IMR-90 (cell line): ENCODE measurements at regions not wholly inside any gene's neighbourhood (a gene's known extent, or its start where the extent isn't known, plus 50 kb on each side); places are given as distances from the start of the nearest gene placed in this dataset.

Experiments
- ATAC-seq: fragments of 200-7000 bp; cut with Tn5 transposase; 2 replicates; pipeline ENCODE4 v1.9.1; 2020; ENCODE audit warnings: low read depth, mild to moderate bottlenecking, moderate library complexity
- BruUV-seq: library from RNA; stranded (reverse); fragments of 400-500 nt; replicated peaks from 2 replicates; lab custom pipeline; 2021; lab: Mats Ljungman, UMichigan
- CTCF ChIA-PET: fragments of 300-600 bp; formaldehyde crosslinking; extraction: SDS; loops from one replicate; lab custom pipeline; 2021; ENCODE audit warnings: antibody characterized with exemption; lab: Yijun Ruan, JAX
- POLR2A ChIA-PET: fragments of 300-600 bp; sonication (Branson Sonifier 250); formaldehyde crosslinking; loops from one replicate; lab custom pipeline; 2022; ENCODE audit warnings: antibody characterized with exemption; ENCODE audit not compliant: unreplicated experiment; lab: Charles Lee
- DNase-seq: peaks from one replicate; pipeline ENCODE4 v3.0.0; 2013
- H2AFZ ChIP-seq: replicated peaks from 2 replicates; pipeline ENCODE3; 2013; ENCODE audit warnings: low read length, mild to moderate bottlenecking; ENCODE audit not compliant: poor library complexity
- H2AK5ac ChIP-seq: 2 replicates; pipeline ENCODE4 v1.6.1; 2013; ENCODE audit warnings: low read depth, low read length, inconsistent platforms
- H2AK9ac ChIP-seq: replicated peaks from 2 replicates; pipeline ENCODE3; 2013; ENCODE audit warnings: mild to moderate bottlenecking, low read depth, low read length, moderate library complexity; ENCODE audit not compliant: poor library complexity
- H2BK120ac ChIP-seq: 2 replicates; pipeline ENCODE4 v1.6.1; 2013; ENCODE audit warnings: low read depth, low read length, inconsistent platforms
- H2BK15ac ChIP-seq: 3 replicates; pipeline ENCODE4 v1.6.1; 2013; ENCODE audit warnings: low read depth, low read length, inconsistent platforms
- H2BK20ac ChIP-seq: 2 replicates; pipeline ENCODE4 v1.6.1; 2013; ENCODE audit warnings: low read depth, mild to moderate bottlenecking, inconsistent platforms, low read length, moderate library complexity
- H2BK5ac ChIP-seq: 2 replicates; pipeline ENCODE4 v1.6.1; 2013; ENCODE audit warnings: mild to moderate bottlenecking, low read depth, low read length, inconsistent platforms; ENCODE audit not compliant: poor library complexity, severe bottlenecking
- H3K14ac ChIP-seq: replicated peaks from 2 replicates; pipeline ENCODE4 v1.6.1; 2013; ENCODE audit warnings: low read depth, low read length, inconsistent platforms
- H3K18ac ChIP-seq: 2 replicates; pipeline ENCODE4 v1.6.1; 2013; ENCODE audit warnings: low read depth, low read length, control low read depth
- H3K23ac ChIP-seq: 2 replicates; pipeline ENCODE4 v1.6.1; 2013; ENCODE audit warnings: low read depth, low read length, inconsistent platforms
- H3K27ac ChIP-seq: 2 replicates; pipeline ENCODE4 v1.5.1; 2013; ENCODE audit warnings: mild to moderate bottlenecking, control low read depth, low read length; ENCODE audit not compliant: insufficient read depth
- H3K27me3 ChIP-seq: 2 replicates; pipeline ENCODE4 v1.6.1; 2013; ENCODE audit warnings: low read length; ENCODE audit not compliant: control insufficient read depth, insufficient read depth
- H3K36me3 ChIP-seq: 2 replicates; pipeline ENCODE4 v1.6.1; 2013; ENCODE audit warnings: low read length, mixed read lengths; ENCODE audit not compliant: control insufficient read depth, insufficient read depth
- H3K4ac ChIP-seq: 2 replicates; pipeline ENCODE4 v1.6.1; 2013; ENCODE audit warnings: low read depth, low read length, inconsistent platforms
- H3K4me1 ChIP-seq: 2 replicates; pipeline ENCODE4 v1.6.1; 2013; ENCODE audit warnings: low read length, mixed read lengths; ENCODE audit not compliant: control insufficient read depth, insufficient read depth
- H3K4me2 ChIP-seq: 2 replicates; pipeline ENCODE4 v1.6.1; 2013; ENCODE audit warnings: low read depth, mild to moderate bottlenecking, control low read depth, low read length, moderate library complexity
- H3K4me3 ChIP-seq: 2 replicates; pipeline ENCODE4 v1.5.1; 2013; ENCODE audit warnings: low read depth, mild to moderate bottlenecking, control low read depth, low read length, moderate library complexity; ENCODE audit not compliant: insufficient read depth
- H3K56ac ChIP-seq: 2 replicates; pipeline ENCODE4 v1.6.1; 2013; ENCODE audit warnings: low read length, inconsistent platforms; ENCODE audit not compliant: insufficient read depth; ENCODE audit errors: extremely low read depth
- H3K79me1 ChIP-seq, 2 experiments: 2 replicates each; pipeline ENCODE4 v1.6.1; 2013; ENCODE audit warnings: low read length in 2 of 2, inconsistent platforms in 1 of 2, low read depth in 1 of 2
- H3K9ac ChIP-seq: 2 replicates; pipeline ENCODE4 v1.6.1; 2013; ENCODE audit warnings: low read depth, low read length, control low read depth
- H3K9me1 ChIP-seq: 2 replicates; pipeline ENCODE4 v1.6.1; 2013; ENCODE audit warnings: low read length, inconsistent platforms; ENCODE audit not compliant: insufficient read depth
- H3K9me3 ChIP-seq: 2 replicates; pipeline ENCODE4 v1.6.1; 2013; ENCODE audit warnings: low read length; ENCODE audit not compliant: control insufficient read depth, insufficient read depth
- H4K20me1 ChIP-seq: 2 replicates; pipeline ENCODE4 v1.6.1; 2013; ENCODE audit warnings: low read length, inconsistent platforms; ENCODE audit not compliant: insufficient read depth
- H4K5ac ChIP-seq: 2 replicates; pipeline ENCODE4 v1.6.1; 2013; ENCODE audit warnings: mild to moderate bottlenecking, low read depth, low read length, control low read depth
- H4K8ac ChIP-seq, 2 experiments: 2 replicates each; pipeline ENCODE4 v1.6.1; 2013; ENCODE audit warnings: low read depth in 2 of 2, low read length in 2 of 2, control low read depth in 1 of 2, inconsistent platforms in 1 of 2
- H4K91ac ChIP-seq: 2 replicates; pipeline ENCODE4 v1.6.1; 2013; ENCODE audit warnings: low read depth, low read length, inconsistent platforms; ENCODE audit not compliant: insufficient read depth
- BHLHE40 ChIP-seq: fragments of 150-350 bp; IDR thresholded peaks from 2 replicates; pipeline ENCODE4 v1.6.1; 2016; ENCODE audit warnings: mild to moderate bottlenecking, low read depth, low read length
- CEBPB ChIP-seq: IDR thresholded peaks from 2 replicates; pipeline ENCODE4 v1.6.1; 2012; ENCODE audit warnings: low read depth, low read length, improper control_type of control experiment
- CHD1 ChIP-seq: IDR thresholded peaks from 2 replicates; pipeline ENCODE4 v1.6.1; 2012; ENCODE audit warnings: low read depth, low read length, improper control_type of control experiment
- ELK1 ChIP-seq: fragments of 150-350 bp; IDR thresholded peaks from 2 replicates; pipeline ENCODE4 v1.6.1; 2016; ENCODE audit warnings: low read depth, mild to moderate bottlenecking, low read length, moderate library complexity, borderline replicate concordance
- FOS ChIP-seq: fragments of 150-350 bp; IDR thresholded peaks from 2 replicates; pipeline ENCODE4 v1.6.1; 2016; ENCODE audit warnings: low read depth, low read length
- MAFK ChIP-seq: IDR thresholded peaks from 2 replicates; pipeline ENCODE4 v1.6.1; 2012; ENCODE audit warnings: low read depth, low read length, improper control_type of control experiment
- MAZ ChIP-seq: IDR thresholded peaks from 2 replicates; pipeline ENCODE4 v1.6.1; 2012; ENCODE audit warnings: low read depth, mild to moderate bottlenecking, low read length, improper control_type of control experiment, moderate library complexity, borderline replicate concordance
- MXI1 ChIP-seq: IDR thresholded peaks from 2 replicates; pipeline ENCODE4 v1.6.1; 2012; ENCODE audit warnings: low read depth, mild to moderate bottlenecking, low read length, moderate library complexity, borderline replicate concordance
- NFE2L2 ChIP-seq: fragments of 150-350 bp; IDR thresholded peaks from 2 replicates; pipeline ENCODE4 v1.6.1; 2016; ENCODE audit warnings: low read depth, mild to moderate bottlenecking, low read length
- POLR2A ChIP-seq: IDR thresholded peaks from 2 replicates; pipeline ENCODE4 v1.6.1; 2012; ENCODE audit warnings: mild to moderate bottlenecking, low read depth, low read length
- RAD21 ChIP-seq: IDR thresholded peaks from 2 replicates; pipeline ENCODE4 v1.6.1; 2012; ENCODE audit warnings: low read length, improper control_type of control experiment
- RFX5 ChIP-seq: IDR thresholded peaks from 2 replicates; pipeline ENCODE4 v1.8.0; 2012; ENCODE audit warnings: low read depth, mild to moderate bottlenecking, low read length, moderate library complexity
- SMC3 ChIP-seq: fragments of 150-350 bp; IDR thresholded peaks from 2 replicates; pipeline ENCODE4 v1.6.1; 2016; ENCODE audit warnings: low read depth, mild to moderate bottlenecking, antibody characterized with exemption, low read length, moderate library complexity
- USF2 ChIP-seq: fragments of 150-350 bp; IDR thresholded peaks from 2 replicates; pipeline ENCODE4 v1.6.1; 2017; ENCODE audit warnings: mild to moderate bottlenecking, antibody characterized with exemption, low read length, low read depth
- WGBS, 2 experiments: methylation state at CpG; one replicate each; pipeline versions ENCODE4 v1.1.5 to v1.1.7; 2013; ENCODE audit warnings: missing lambda C conversion rate in 2 of 2; ENCODE audit not compliant: insufficient read length in 1 of 2; ENCODE audit errors: extremely low coverage in 2 of 2; 5-methylcytosine and 5-hydroxymethylcytosine counted together
- dilution Hi-C: fragments of 300-500 bp; cut with HindIII; formaldehyde crosslinking; loops from one replicate; pipeline ENCODE4 v1.14.3; 2018; ENCODE audit warnings: low sequenced_read_pairs; ENCODE audit not compliant: unreplicated experiment
- in situ Hi-C: fragments of 300-500 bp; cut with MboI; formaldehyde crosslinking; loops from 3 replicates; pipeline ENCODE4 v1.14.3; 2019; ENCODE audit warnings: low sequenced_read_pairs, inconsistent platforms, mixed read lengths
- intact Hi-C: fragments of 100-400 bp; cut with micrococcal nuclease; formaldehyde crosslinking; loops from 2 replicates; pipeline ENCODE4 v1.10.0; 2022

- Histone ChIP-seq H2AK9ac (no peak overlapping the region), H2BK120ac (no peak overlapping the region), H3K79me1 (no peaks in the 10 kb centered on the region), H2BK5ac (no peak overlapping the region), H2BK20ac (no peak overlapping the region), H3K27me3 (no peaks in the 10 kb centered on the region), H3K18ac (no peak overlapping the region), H2AK5ac (no peak overlapping the region), H2AFZ (no peak overlapping the region), H3K4ac (no peak overlapping the region), H2BK15ac (no peak overlapping the region), H4K20me1 (no peaks in the 10 kb centered on the region), H3K36me3 (no peaks in the 10 kb centered on the region), H3K23ac (no peak overlapping the region), H3K9me1 (no peaks in the 10 kb centered on the region), H4K91ac (no peak overlapping the region), H3K56ac (no peak overlapping the region), H3K4me2 (no peak overlapping the region), H3K4me1 (no peaks in the 10 kb centered on the region), H3K14ac (no peak overlapping the region), H3K27ac (no peak overlapping the region), H4K5ac (no peak overlapping the region), H3K9me3 (peaks cover 2% of the 10 kb centered on the region; the same call in 1 of the 2 replicates), H3K9ac (no peak overlapping the region), H4K8ac (no peak overlapping the region), H3K4me3 (no peak overlapping the region)
- ChIA-PET POLR2A (no interaction called here), CTCF (no interaction called here)
- DNase-seq (no peak), ATAC-seq (no peak)
- dilution Hi-C loops (no loop called here), in situ Hi-C loops (no loop called here), intact Hi-C loops (no loop called here)
- BruUV-seq: no TSS peak
- no CpG with 5 or more reads among the region's 2 CpGs for WGBS, 2 experiments
- TF ChIP-seq ELK1 (no peak), NFE2L2 (no peak), MXI1 (no peak), RAD21 (no peak), CHD1 (no peak), BHLHE40 (no peak), MAZ (no peak), USF2 (no peak), CEBPB (no peak), RFX5 (no peak), MAFK (no peak), FOS (no peak), SMC3 (no peak), POLR2A (no peak)
Observed at GRCh38 chr4:171279131-171279530, 534.1 kb upstream of the GALNTL6 start.
